ENCODE measurements at regions not wholly inside any gene's neighbourhood (a gene's known extent, or its start where the extent isn't known, plus 50 kb on each side); places are given as distances from the start of the nearest gene placed in this dataset.
A peak's percentile ranks its signal among the peaks of the same experiment; 100 is the strongest.
"Not testable (repeated sequence)": the region's sequence is repeated elsewhere in the genome, so short reads cannot be mapped to it uniquely, and the experiment has no call there.

GRCh38 chrX:147468600-147468999 lies 443.1 kb upstream of the FMR1 start:
- Mint-ChIP-seq H3K36me3 (no peaks in the 10 kb centered on the region), H3K4me3 (no peak overlapping the region), H3K4me1 (no peaks in the 10 kb centered on the region), H3K27ac (no peak overlapping the region), H3K27me3 (no peaks in the 10 kb centered on the region), H3K9me3 (peaks cover 5 to 7% (median 7%) of the 10 kb centered on the region in 3 donors)

GRCh38 chrX:147476008-147476407 lies 435.7 kb upstream of the FMR1 start:
- Mint-ChIP-seq H3K36me3 (no peaks in the 10 kb centered on the region), H3K27me3 (no peaks in the 10 kb centered on the region), H3K9me3 (peaks cover 1 to 7% (median 3%) of the 10 kb centered on the region in 3 donors), H3K4me3 (no peak overlapping the region), H3K4me1 (no peaks in the 10 kb centered on the region), H3K27ac (no peak overlapping the region)

- Mint-ChIP-seq H3K4me1 (no peaks in the 10 kb centered on the region), H3K4me3 (no peak overlapping the region), H3K36me3 (no peaks in the 10 kb centered on the region), H3K9me3 (peaks cover 2 to 13% (median 3%) of the 10 kb centered on the region in 3 donors), H3K27ac (no peak overlapping the region), H3K27me3 (no peaks in the 10 kb centered on the region)
Observed at GRCh38 chrX:147478899-147479298, 432.8 kb upstream of the FMR1 start.

GRCh38 chrX:147485207-147485606 lies 426.5 kb upstream of the FMR1 start:
- Mint-ChIP-seq H3K27ac (no peak overlapping the region), H3K36me3 (no peaks in the 10 kb centered on the region)

GRCh38 chrX:147494365-147494764 lies 417.4 kb upstream of the FMR1 start:
- Mint-ChIP-seq H3K4me3 (no peak overlapping the region), H3K4me1 (no peaks in the 10 kb centered on the region), H3K36me3 (no peaks in the 10 kb centered on the region), H3K9me3 (peaks cover 0 to 4% (median 3%) of the 10 kb centered on the region in 3 donors), H3K27me3 (no peaks in the 10 kb centered on the region), H3K27ac (no peak overlapping the region)

More at GRCh38 chrX:147485207-147485606, 426.5 kb upstream of the FMR1 start:
- Mint-ChIP-seq H3K4me3 (no peak overlapping the region), H3K9me3 (peaks cover 0 to 6% (median 5%) of the 10 kb centered on the region in 3 donors), H3K27me3 (no peaks in the 10 kb centered on the region), H3K4me1 (no peaks in the 10 kb centered on the region)

GRCh38 chrX:147498796-147499195 lies 412.9 kb upstream of the FMR1 start:
- peaks cover 0 to 4% (median 0%) of the 10 kb centered on the region in 3 donors for H3K9me3 Mint-ChIP-seq
- no peaks in the 10 kb centered on the region for H3K27me3 Mint-ChIP-seq
- no peaks in the 10 kb centered on the region for H3K36me3 Mint-ChIP-seq
- no peak overlapping the region for H3K4me3 Mint-ChIP-seq
- H3K27ac Mint-ChIP-seq: no peak overlapping the region
- H3K4me1 Mint-ChIP-seq: no peaks in the 10 kb centered on the region

- Mint-ChIP-seq H3K4me3 (no peak overlapping the region), H3K9me3 (peaks cover 0 to 12% (median 3%) of the 10 kb centered on the region in 3 donors), H3K27ac (no peak overlapping the region), H3K4me1 (peaks cover 0 to 2% (median 0%) of the 10 kb centered on the region in 3 donors), H3K36me3 (no peaks in the 10 kb centered on the region), H3K27me3 (no peaks in the 10 kb centered on the region)
Observed at GRCh38 chrX:147522981-147523380, 388.7 kb upstream of the FMR1 start.

- Mint-ChIP-seq H3K9me3 (peaks cover 0 to 7% (median 0%) of the 10 kb centered on the region in 3 donors), H3K4me3 (no peak overlapping the region), H3K27ac (no peak overlapping the region), H3K27me3 (no peaks in the 10 kb centered on the region), H3K36me3 (no peaks in the 10 kb centered on the region), H3K4me1 (no peaks in the 10 kb centered on the region)
Observed at GRCh38 chrX:147533426-147533825, 378.3 kb upstream of the FMR1 start.

- no peaks in the 10 kb centered on the region for H3K4me1 Mint-ChIP-seq
- H3K4me3 Mint-ChIP-seq: no peak overlapping the region
- H3K36me3 Mint-ChIP-seq: no peaks in the 10 kb centered on the region
- peaks cover 0 to 4% (median 0%) of the 10 kb centered on the region in 3 donors for H3K9me3 Mint-ChIP-seq
- no peak overlapping the region for H3K27ac Mint-ChIP-seq
- H3K27me3 Mint-ChIP-seq: no peaks in the 10 kb centered on the region
Observed at GRCh38 chrX:147537172-147537571, 374.5 kb upstream of the FMR1 start.

GRCh38 chrX:147548023-147548422 lies 363.7 kb upstream of the FMR1 start:
- H3K27ac Mint-ChIP-seq, H3K4me3 Mint-ChIP-seq, H3K27me3 Mint-ChIP-seq, H3K4me1 Mint-ChIP-seq, H3K36me3 Mint-ChIP-seq: not testable (repeated sequence)
- peaks cover 0 to 13% (median 3%) of the 10 kb centered on the region in 3 donors for H3K9me3 Mint-ChIP-seq

GRCh38 chrX:147550217-147550616 lies 361.5 kb upstream of the FMR1 start:
- peaks cover 0 to 13% (median 3%) of the 10 kb centered on the region in 3 donors for H3K9me3 Mint-ChIP-seq
- H3K27ac Mint-ChIP-seq: no peak overlapping the region
- H3K4me3 Mint-ChIP-seq: no peak overlapping the region
- H3K4me1 Mint-ChIP-seq: no peaks in the 10 kb centered on the region
- H3K36me3 Mint-ChIP-seq: no peaks in the 10 kb centered on the region
- H3K27me3 Mint-ChIP-seq: no peaks in the 10 kb centered on the region

GRCh38 chrX:147559191-147559590 lies 352.5 kb upstream of the FMR1 start:
- no peaks in the 10 kb centered on the region for H3K27me3 Mint-ChIP-seq
- no peaks in the 10 kb centered on the region for H3K4me1 Mint-ChIP-seq

GRCh38 chrX:147565237-147565636 lies 346.5 kb upstream of the FMR1 start:
- Mint-ChIP-seq H3K4me1 (no peaks in the 10 kb centered on the region), H3K9me3 (no peaks in the 10 kb centered on the region), H3K27ac (no peak overlapping the region), H3K4me3 (no peak overlapping the region), H3K36me3 (no peaks in the 10 kb centered on the region), H3K27me3 (no peaks in the 10 kb centered on the region)

More at GRCh38 chrX:147559191-147559590, 352.5 kb upstream of the FMR1 start:
- Mint-ChIP-seq H3K36me3 (no peaks in the 10 kb centered on the region), H3K27ac (no peak overlapping the region), H3K4me3 (no peak overlapping the region), H3K9me3 (peaks cover 0 to 2% (median 2%) of the 10 kb centered on the region in 3 donors)

- Mint-ChIP-seq H3K27ac (no peak overlapping the region), H3K27me3 (no peaks in the 10 kb centered on the region), H3K9me3 (peaks cover 0 to 4% (median 0%) of the 10 kb centered on the region in 3 donors), H3K4me1 (no peaks in the 10 kb centered on the region), H3K4me3 (peak overlapping the region in 1 of 4 donors; percentile 10), H3K36me3 (no peaks in the 10 kb centered on the region)
Observed at GRCh38 chrX:147570483-147570882, 341.2 kb upstream of the FMR1 start.

- Mint-ChIP-seq H3K4me3 (no peak overlapping the region), H3K27me3 (no peaks in the 10 kb centered on the region), H3K36me3 (no peaks in the 10 kb centered on the region), H3K27ac (no peak overlapping the region), H3K4me1 (no peaks in the 10 kb centered on the region), H3K9me3 (peaks cover 0 to 4% (median 0%) of the 10 kb centered on the region in 3 donors)
Observed at GRCh38 chrX:147573266-147573665, 338.5 kb upstream of the FMR1 start.

- Mint-ChIP-seq H3K9me3 (peaks cover 0 to 7% (median 3%) of the 10 kb centered on the region in 3 donors), H3K27ac (no peak overlapping the region), H3K4me1 (no peaks in the 10 kb centered on the region), H3K4me3 (no peak overlapping the region), H3K36me3 (no peaks in the 10 kb centered on the region), H3K27me3 (no peaks in the 10 kb centered on the region)
Observed at GRCh38 chrX:147602176-147602696, 309.5 kb upstream of the FMR1 start.

Measured in IgD-negative memory B cell (primary cell).